NCI-H2227 (cell line): ENCODE measurements at regions not wholly inside any gene's neighbourhood (a gene's known extent, or its start where the extent isn't known, plus 50 kb on each side); places are given as distances from the start of the nearest gene placed in this dataset.
"Not testable (repeated sequence)": the region's sequence is repeated elsewhere in the genome, so short reads cannot be mapped to it uniquely, and the experiment has no call there.

Experiments used
- DNase-seq: peaks from one replicate; lab custom pipeline; 2025; ENCODE audit not compliant: unreplicated experiment; lab: John Stamatoyannopoulos, UW

GRCh38 chr22:23443905-23444304 is 136.2 kb downstream of the IGLL1 start:
- peak; percentile 14 for DNase-seq

GRCh38 chr22:23439581-23439980 is 140.5 kb downstream of the IGLL1 start:
- DNase-seq: not testable (repeated sequence)

GRCh38 chr22:23438216-23438615 is 141.9 kb downstream of the IGLL1 start:
- no peak for DNase-seq

- DNase-seq: no peak
Observed at GRCh38 chr22:23437779-23438178, 142.3 kb downstream of the IGLL1 start.

- not testable (repeated sequence) for DNase-seq
Observed at GRCh38 chr22:23437107-23437395, 143.0 kb downstream of the IGLL1 start.

- DNase-seq: not testable (repeated sequence)
Observed at GRCh38 chr22:23436354-23437106, 143.6 kb downstream of the IGLL1 start.

- not testable (repeated sequence) for DNase-seq
Observed at GRCh38 chr22:23435186-23435585, 144.9 kb downstream of the IGLL1 start.

- not testable (repeated sequence) for DNase-seq
Observed at GRCh38 chr22:23434198-23434830, 145.8 kb downstream of the IGLL1 start.

GRCh38 chr22:23433127-23434005 is 146.7 kb downstream of the IGLL1 start:
- not testable (repeated sequence) for DNase-seq

GRCh38 chr22:23432719-23433118 is 147.4 kb downstream of the IGLL1 start:
- not testable (repeated sequence) for DNase-seq

GRCh38 chr22:23431337-23432072 is 148.6 kb downstream of the IGLL1 start:
- DNase-seq: no peak

GRCh38 chr22:23424551-23425068 is 155.5 kb downstream of the IGLL1 start:
- DNase-seq: not testable (repeated sequence)

GRCh38 chr22:23424031-23424430 is 156.1 kb downstream of the IGLL1 start:
- DNase-seq: no peak

- not testable (repeated sequence) for DNase-seq
Observed at GRCh38 chr22:23422281-23422680, 157.8 kb downstream of the IGLL1 start.

- not testable (repeated sequence) for DNase-seq
Observed at GRCh38 chr22:23421300-23421699, 158.8 kb downstream of the IGLL1 start.

- no peak for DNase-seq
Observed at GRCh38 chr22:23419931-23420330, 160.2 kb downstream of the IGLL1 start.

GRCh38 chr22:23419171-23419570 is 160.9 kb downstream of the IGLL1 start:
- DNase-seq: no peak

GRCh38 chr22:23418159-23418788 is 161.8 kb downstream of the IGLL1 start:
- DNase-seq: no peak

- not testable (repeated sequence) for DNase-seq
Observed at GRCh38 chr22:23417327-23417726, 162.8 kb downstream of the IGLL1 start.

- DNase-seq: not testable (repeated sequence)
Observed at GRCh38 chr22:23416169-23416690, 163.9 kb downstream of the IGLL1 start.
